ENCODE measurements at regions not wholly inside any gene's neighbourhood (a gene's known extent, or its start where the extent isn't known, plus 50 kb on each side); places are given as distances from the start of the nearest gene placed in this dataset.

DNA sequence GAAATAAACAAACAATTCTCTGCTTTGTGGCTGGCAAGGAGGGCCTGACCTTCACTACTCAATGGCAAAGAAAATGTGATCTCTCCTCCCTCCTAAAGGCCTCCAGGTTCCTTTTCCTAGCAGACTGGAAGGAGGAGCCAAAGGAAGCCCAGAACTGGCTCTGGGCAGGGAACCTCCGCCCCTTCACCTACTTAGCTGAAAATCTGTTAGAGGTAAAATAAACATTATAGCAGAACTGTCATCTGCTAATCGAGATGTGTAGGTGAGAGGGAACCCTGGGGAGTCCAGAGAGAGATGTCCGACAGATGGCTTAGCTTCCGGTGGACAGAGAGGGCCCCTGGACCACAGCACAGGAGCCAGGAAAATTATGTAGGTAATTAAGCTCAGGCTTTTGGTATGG lies 75.2 kb upstream of the KCNA3 start:
- no peaks in the 10 kb centered on the region for H3K4me1 ChIP-seq (replicated peaks)
- H3K9me3 ChIP-seq (replicated peaks) = no peaks in the 10 kb centered on the region
- no peaks in the 10 kb centered on the region for H3K36me3 ChIP-seq
- H3K27me3 ChIP-seq (replicated peaks) = no peaks in the 10 kb centered on the region; the same call in 1 of the 2 replicates
- H3K27ac ChIP-seq = no peak overlapping the region
- H3K4me3 ChIP-seq = no peak overlapping the region
- DNase-seq (ENCODE audit: low read depth in 1 of 2, low spot score in 2 of 2) = no peak

DNA sequence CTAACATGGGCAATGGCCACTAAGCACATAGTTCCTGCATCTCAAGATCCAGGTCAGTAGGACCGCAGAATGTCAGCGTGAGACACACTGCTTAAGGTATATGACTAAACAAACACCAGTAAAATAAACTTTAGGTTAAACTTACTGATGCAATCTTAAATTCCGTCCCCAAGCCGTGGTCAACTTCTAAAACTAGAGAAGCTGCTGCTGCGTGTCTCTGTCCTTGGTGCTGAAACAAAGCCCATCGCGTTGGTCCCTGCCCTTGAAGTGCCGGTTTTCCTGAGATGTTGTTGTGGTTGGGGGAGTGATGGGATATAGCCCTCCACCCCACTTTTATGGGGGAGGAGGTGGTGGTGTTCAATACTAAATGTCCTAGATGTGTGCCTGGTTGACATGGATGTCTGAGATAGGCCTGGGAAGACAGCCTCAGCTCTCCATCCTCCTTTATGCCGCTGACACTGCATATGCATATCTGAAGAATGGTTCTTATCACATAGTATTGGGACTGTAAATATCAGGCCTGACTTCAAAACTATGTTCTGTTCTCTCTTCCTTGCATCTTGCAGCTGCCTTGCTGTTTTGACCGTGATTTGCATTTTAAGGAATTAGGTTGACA lies 72.0 kb upstream of the KCNA3 start:
- no peak overlapping the region for H3K27ac ChIP-seq
- H3K4me1 ChIP-seq (replicated peaks) = no peaks in the 10 kb centered on the region
- H3K27me3 ChIP-seq (replicated peaks) = no peaks in the 10 kb centered on the region; the same call in 1 of the 2 replicates
- no peaks in the 10 kb centered on the region for H3K36me3 ChIP-seq
- DNase-seq (ENCODE audit: low read depth in 1 of 2, low spot score in 2 of 2) = peak; percentile 12 to 48
- H3K4me3 ChIP-seq = no peak overlapping the region
- H3K9me3 ChIP-seq (replicated peaks) = no peaks in the 10 kb centered on the region

DNA sequence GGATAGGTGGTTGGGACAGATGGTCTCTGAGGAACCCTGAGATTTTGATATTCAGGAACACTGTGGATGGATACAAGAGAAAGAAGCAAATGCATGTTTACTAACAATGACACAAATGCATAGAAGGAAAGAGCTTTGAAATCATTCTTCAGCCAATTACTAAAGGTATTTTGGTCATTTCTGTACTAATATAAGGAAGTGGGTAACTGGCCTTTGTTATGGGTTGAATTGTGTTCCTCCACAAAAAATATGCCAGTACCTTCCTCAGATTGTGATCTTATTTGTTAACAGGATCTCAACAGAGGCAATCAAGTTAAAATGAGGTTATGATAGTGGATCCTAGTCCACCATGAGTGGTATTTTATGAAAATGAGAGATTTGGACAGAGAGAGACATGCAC lies 68.7 kb upstream of the KCNA3 start:
- H3K9me3 ChIP-seq (replicated peaks) = no peaks in the 10 kb centered on the region
- H3K4me3 ChIP-seq = no peak overlapping the region
- no peak overlapping the region for H3K27ac ChIP-seq
- H3K4me1 ChIP-seq (replicated peaks) = no peaks in the 10 kb centered on the region
- no peak for DNase-seq (ENCODE audit: low read depth in 1 of 2, low spot score in 2 of 2)
- no peaks in the 10 kb centered on the region; the same call in 1 of the 2 replicates for H3K27me3 ChIP-seq (replicated peaks)
- no peaks in the 10 kb centered on the region for H3K36me3 ChIP-seq

DNA sequence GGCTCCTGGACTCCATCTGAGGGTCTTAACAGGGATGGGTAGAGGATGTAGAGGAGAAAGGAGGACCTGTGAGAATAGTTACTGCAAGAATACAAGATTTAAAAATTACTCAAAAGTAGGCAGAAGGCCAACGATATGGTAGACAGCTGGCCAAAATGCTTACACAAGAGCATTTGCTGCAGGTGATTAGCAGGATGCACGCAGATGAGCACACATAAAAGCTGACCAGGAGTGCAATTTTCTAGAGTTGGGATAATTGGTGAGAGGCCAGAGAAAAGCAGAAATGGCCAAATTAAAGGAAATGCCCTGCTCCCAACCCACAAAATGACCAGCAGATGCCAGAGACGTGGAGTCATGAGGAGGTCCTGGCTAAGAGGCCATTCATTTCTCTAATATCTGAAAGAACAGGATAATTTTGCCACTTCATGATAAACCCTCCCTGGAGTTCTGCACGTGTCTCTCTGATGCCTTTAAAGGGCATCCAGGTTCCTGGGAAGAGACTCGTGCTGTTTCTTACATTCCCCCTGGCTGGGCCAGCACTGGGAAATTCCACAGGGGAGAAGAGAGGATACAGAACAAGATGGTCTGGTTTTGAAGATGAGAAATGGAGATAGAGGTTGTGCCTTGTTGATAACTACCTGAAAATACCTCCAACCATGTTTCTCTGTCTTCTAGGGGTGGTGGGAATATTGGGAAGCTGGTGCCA lies 62.3 kb upstream of the KCNA3 start:
- Histone ChIP-seq H3K9me3 (replicated peaks) (no peaks in the 10 kb centered on the region), H3K27me3 (replicated peaks) (no peaks in the 10 kb centered on the region), H3K4me3 (no peak overlapping the region), H3K4me1 (replicated peaks) (no peaks in the 10 kb centered on the region), H3K36me3 (no peaks in the 10 kb centered on the region), H3K27ac (no peak overlapping the region)
- DNase-seq (ENCODE audit: low read depth in 1 of 2, low spot score in 2 of 2) = no peak

DNA sequence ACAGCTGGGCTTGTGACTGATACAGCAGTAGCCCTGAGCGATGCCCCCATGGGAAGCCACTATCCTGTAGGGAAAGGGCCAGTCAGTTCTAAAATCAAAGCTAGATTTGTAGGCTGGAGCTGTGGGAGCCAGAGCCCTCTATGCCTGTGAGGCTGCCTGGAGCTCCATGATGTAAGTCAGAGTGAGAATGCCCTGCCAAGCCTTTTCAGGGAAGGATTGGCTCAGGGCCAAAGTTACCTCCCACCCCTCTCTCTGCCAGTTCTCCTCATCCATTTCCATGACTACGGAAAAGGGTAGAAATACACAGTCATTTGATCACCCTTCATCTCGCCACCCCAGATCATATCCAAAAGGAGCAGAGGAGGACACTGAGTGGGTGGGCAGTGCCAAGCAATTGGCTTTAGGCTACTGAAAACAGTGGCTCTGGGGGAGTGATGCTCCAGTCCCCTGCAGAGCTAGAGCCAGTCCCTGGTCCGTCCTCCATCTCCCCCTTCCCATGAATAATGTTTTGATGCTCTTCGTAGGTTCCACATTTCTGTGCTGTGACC lies 59.5 kb upstream of the KCNA3 start:
- H3K36me3 ChIP-seq = no peaks in the 10 kb centered on the region
- H3K4me3 ChIP-seq = no peak overlapping the region

DNA sequence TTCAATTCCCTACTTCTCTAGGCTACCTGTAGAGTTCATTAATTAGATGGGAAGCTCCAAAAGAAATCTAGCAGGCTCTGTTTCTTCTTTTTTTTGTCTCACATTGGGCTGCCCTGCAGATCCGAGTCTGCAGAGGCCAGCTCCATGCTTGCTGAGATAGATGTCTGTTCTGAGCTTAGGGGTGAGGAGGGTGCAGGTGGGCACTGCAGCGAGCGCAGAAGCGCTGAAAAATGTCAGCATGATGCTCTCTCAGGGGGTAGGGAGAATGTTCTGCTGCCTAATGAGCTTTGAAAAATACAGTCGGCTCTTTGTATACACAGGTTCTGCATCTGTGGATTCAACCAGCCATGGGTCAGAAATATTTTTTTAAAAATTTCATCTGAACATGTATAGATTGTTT lies 56.8 kb upstream of the KCNA3 start:
- H3K27ac ChIP-seq = no peak overlapping the region
- no peaks in the 10 kb centered on the region for H3K36me3 ChIP-seq
- no peaks in the 10 kb centered on the region for H3K9me3 ChIP-seq (replicated peaks)
- no peak overlapping the region for H3K4me3 ChIP-seq
- no peaks in the 10 kb centered on the region for H3K4me1 ChIP-seq (replicated peaks)
- no peak for DNase-seq (ENCODE audit: low read depth in 1 of 2, low spot score in 2 of 2)
- H3K27me3 ChIP-seq (replicated peaks) = no peaks in the 10 kb centered on the region

More for the DNA sequence above, 59.5 kb upstream of the KCNA3 start:
- Histone ChIP-seq H3K9me3 (replicated peaks) (no peaks in the 10 kb centered on the region), H3K27me3 (replicated peaks) (no peaks in the 10 kb centered on the region), H3K4me1 (replicated peaks) (no peaks in the 10 kb centered on the region), H3K27ac (no peak overlapping the region)
- no peak for DNase-seq (ENCODE audit: low read depth in 1 of 2, low spot score in 2 of 2)

DNA sequence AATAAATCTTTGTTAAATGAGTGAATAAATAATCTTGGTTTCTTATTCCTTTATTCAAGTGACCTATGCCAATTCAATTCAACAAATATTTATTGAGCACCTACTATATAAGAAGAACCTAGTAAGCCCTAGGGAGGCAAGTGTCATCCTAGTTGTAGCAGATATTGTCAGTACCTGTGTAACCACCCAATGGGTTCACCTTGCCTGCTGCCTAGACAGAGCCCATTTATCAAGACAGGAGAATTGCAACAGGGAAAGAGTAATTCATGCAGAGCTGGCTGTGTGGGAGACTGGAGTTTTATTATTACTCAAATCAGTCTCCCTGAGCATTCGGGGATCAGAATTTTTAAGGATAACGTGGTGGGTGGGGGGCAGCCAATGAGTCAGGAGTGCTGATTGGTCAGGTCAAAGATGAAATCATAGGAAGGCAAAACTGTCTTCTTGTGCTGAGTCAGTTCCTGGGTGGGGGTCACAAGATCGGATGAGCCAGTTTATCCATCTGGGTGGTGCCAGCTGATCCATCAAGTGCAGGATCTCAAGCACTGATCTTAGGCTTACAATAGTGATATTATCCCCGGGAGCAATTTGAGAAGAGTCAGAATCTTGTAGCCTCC lies 53.8 kb upstream of the KCNA3 start:
- no peak for DNase-seq (ENCODE audit: low read depth in 1 of 2, low spot score in 2 of 2)
- Histone ChIP-seq H3K36me3 (no peaks in the 10 kb centered on the region), H3K4me1 (replicated peaks) (no peaks in the 10 kb centered on the region), H3K4me3 (no peak overlapping the region), H3K27me3 (replicated peaks) (no peaks in the 10 kb centered on the region), H3K27ac (no peak overlapping the region), H3K9me3 (replicated peaks) (no peaks in the 10 kb centered on the region)

DNA sequence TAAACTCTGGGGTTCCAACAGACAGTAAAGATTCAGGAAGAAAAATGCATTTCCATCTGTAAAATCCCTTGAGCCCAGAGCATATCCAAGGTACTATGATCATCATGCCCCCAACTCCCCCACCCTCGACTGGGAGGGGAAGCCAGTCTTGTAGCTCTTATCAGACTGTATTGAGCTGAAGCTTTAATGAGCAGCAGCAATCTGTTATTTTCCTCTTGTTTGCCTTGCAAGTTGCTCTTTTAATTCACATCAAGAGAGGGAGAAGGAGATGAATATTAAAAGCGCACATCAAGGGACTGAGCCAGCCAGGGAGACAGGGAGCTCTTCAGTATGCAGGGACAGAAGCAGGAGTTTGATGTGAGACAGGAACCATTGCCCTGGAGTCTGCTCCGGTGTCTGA lies 52.5 kb upstream of the KCNA3 start:
- no peak for DNase-seq (ENCODE audit: low read depth in 1 of 2, low spot score in 2 of 2)
- Histone ChIP-seq H3K27ac (no peak overlapping the region), H3K4me1 (replicated peaks) (no peaks in the 10 kb centered on the region), H3K9me3 (replicated peaks) (no peaks in the 10 kb centered on the region), H3K27me3 (replicated peaks) (no peaks in the 10 kb centered on the region), H3K36me3 (no peaks in the 10 kb centered on the region), H3K4me3 (no peak overlapping the region)

DNA sequence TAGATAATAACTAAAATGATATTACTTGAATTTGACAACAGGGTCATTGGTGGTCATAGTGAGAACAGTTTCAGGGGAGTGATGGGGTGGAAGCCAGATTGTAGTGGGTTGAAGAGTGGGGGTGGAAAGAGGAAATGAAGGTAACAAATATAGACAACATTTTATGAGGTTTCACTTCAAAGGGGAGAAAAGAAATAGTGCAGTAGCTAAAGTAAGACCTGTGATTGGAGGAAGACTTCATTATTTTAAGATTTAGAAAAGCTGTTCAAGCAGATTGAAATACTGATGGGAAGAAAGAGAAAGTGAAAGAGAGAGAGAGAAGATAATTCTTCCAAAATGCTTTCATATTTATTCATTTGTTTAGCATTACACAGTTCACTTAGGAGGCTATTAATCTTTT lies 52.0 kb upstream of the KCNA3 start:
- H3K36me3 ChIP-seq = no peaks in the 10 kb centered on the region
- no peaks in the 10 kb centered on the region for H3K4me1 ChIP-seq (replicated peaks)
- H3K4me3 ChIP-seq = no peak overlapping the region
- 0 out of 2 replicates have a peak, but pooled peaks cover under 1% of the 10 kb centered on the region for H3K27me3 ChIP-seq (replicated peaks)
- H3K27ac ChIP-seq = no peak overlapping the region
- no peak for DNase-seq (ENCODE audit: low read depth in 1 of 2, low spot score in 2 of 2)
- H3K9me3 ChIP-seq (replicated peaks) = no peaks in the 10 kb centered on the region

Measured in SJSA1 (cell line).